WTC11 (cell line): ENCODE measurements at regions not wholly inside any gene's neighbourhood (a gene's known extent, or its start where the extent isn't known, plus 50 kb on each side); places are given as distances from the start of the nearest gene placed in this dataset.

ENCODE experiments used
- ATAC-seq: fragments of 200-7000 bp; cut with Tn5 transposase; 2 replicates; pipeline ENCODE4 v1.10.0; 2021; ENCODE audit warnings: mild to moderate bottlenecking, moderate library complexity
- CTCF ChIA-PET: fragments of 300-600 bp; sonication (Branson Sonifier 250); formaldehyde crosslinking; loops from one replicate; lab custom pipeline; 2021; ENCODE audit warnings: antibody characterized with exemption; lab: Charles Lee
- POLR2A ChIA-PET: fragments of 350-600 bp; sonication (Branson Sonifier 250); formaldehyde crosslinking; loops from one replicate; lab custom pipeline; 2021; ENCODE audit warnings: antibody characterized with exemption; lab: Charles Lee
- DNase-seq: peaks from one replicate; pipeline ENCODE4 v3.0.0; 2021; ENCODE audit warnings: low spot score
- H3K27ac Mint-ChIP-seq: 2 replicates; pipeline ENCODE4 v1.8.0; 2021; ENCODE audit warnings: mixed read lengths
- H3K27me3 Mint-ChIP-seq: 2 replicates; pipeline ENCODE4 v1.8.0; 2021; ENCODE audit warnings: low read depth, mild to moderate bottlenecking, moderate library complexity, mixed read lengths
- H3K36me3 Mint-ChIP-seq: 2 replicates; pipeline ENCODE4 v1.8.0; 2021; ENCODE audit warnings: mixed read lengths
- H3K4me1 Mint-ChIP-seq: 2 replicates; pipeline ENCODE4 v1.8.0; 2022; ENCODE audit warnings: mixed read lengths
- H3K4me3 Mint-ChIP-seq: 2 replicates; pipeline ENCODE4 v1.8.0; 2021; ENCODE audit warnings: mild to moderate bottlenecking, moderate library complexity, mixed read lengths
- H3K9me3 Mint-ChIP-seq: 2 replicates; pipeline ENCODE4 v1.8.0; 2021; ENCODE audit warnings: mixed read lengths
- E2F1 ChIP-seq: sonication (generic); formaldehyde crosslinking; IDR thresholded peaks from 2 replicates; pipeline ENCODE4 v1.8.0; 2022; ENCODE audit warnings: mild to moderate bottlenecking, missing genetic modification reagents
- ELF4 ChIP-seq: sonication (generic); formaldehyde crosslinking; IDR thresholded peaks from 2 replicates; pipeline ENCODE4 v1.8.1; 2022; ENCODE audit warnings: low read depth, mild to moderate bottlenecking, moderate library complexity, missing genetic modification reagents
- ERG ChIP-seq: fragments of 250-450 bp; sonication (Bioruptor Pico); IDR thresholded peaks from 2 replicates; pipeline ENCODE4 v1.8.0; 2021; ENCODE audit warnings: mild to moderate bottlenecking
- FOXK1 ChIP-seq: sonication (generic); formaldehyde crosslinking; IDR thresholded peaks from 2 replicates; pipeline ENCODE4 v1.8.0; 2022; ENCODE audit warnings: mild to moderate bottlenecking, moderate library complexity, missing genetic modification reagents
- NFATC4 ChIP-seq: fragments of 250-450 bp; sonication (Bioruptor Pico); IDR thresholded peaks from 2 replicates; pipeline ENCODE4 v1.9.0; 2021; ENCODE audit warnings: mild to moderate bottlenecking
- NFE2L1 ChIP-seq: sonication (generic); formaldehyde crosslinking; IDR thresholded peaks from 2 replicates; pipeline ENCODE4 v1.8.1; 2023; ENCODE audit warnings: missing genetic modification reagents
- NR2C2 ChIP-seq: sonication (generic); formaldehyde crosslinking; IDR thresholded peaks from 2 replicates; pipeline ENCODE4 v1.8.0; 2022; ENCODE audit warnings: mild to moderate bottlenecking, missing genetic modification reagents
- ZNF138 ChIP-seq: sonication (generic); formaldehyde crosslinking; conservative IDR thresholded peaks from 2 replicates; pipeline ENCODE4 v1.8.1; 2022; ENCODE audit warnings: mild to moderate bottlenecking, moderate library complexity, missing genetic modification reagents
- ZNF396 ChIP-seq: fragments of 250-450 bp; sonication (Bioruptor Pico); IDR thresholded peaks from 2 replicates; pipeline ENCODE4 v1.8.0; 2021; ENCODE audit warnings: mild to moderate bottlenecking, moderate library complexity, borderline replicate concordance
- TF ChIP-seq, protein P1 (sequence below): sonication (generic); formaldehyde crosslinking; IDR thresholded peaks from 2 replicates; pipeline ENCODE4 v1.8.1; 2023; ENCODE audit warnings: mild to moderate bottlenecking, missing genetic modification reagents, borderline replicate concordance
- TF ChIP-seq, protein P2 (sequence below): fragments of 250-450 bp; sonication (Bioruptor Pico); IDR thresholded peaks from 2 replicates; pipeline ENCODE4 v1.9.0; 2021; ENCODE audit warnings: mild to moderate bottlenecking, borderline replicate concordance
- TF ChIP-seq, protein P3 (sequence below): sonication (generic); formaldehyde crosslinking; IDR thresholded peaks from 2 replicates; pipeline ENCODE4 v1.8.0; 2022; ENCODE audit warnings: missing genetic modification reagents
- TF ChIP-seq, protein P4 (sequence below): fragments of 250-450 bp; sonication (Bioruptor Pico); IDR thresholded peaks from 2 replicates; pipeline ENCODE4 v2.1.2; 2022; ENCODE audit warnings: mild to moderate bottlenecking, moderate library complexity
- TF ChIP-seq, protein P5 (sequence below): sonication (generic); formaldehyde crosslinking; IDR thresholded peaks from 2 replicates; pipeline ENCODE4 v1.8.1; 2023; ENCODE audit warnings: mild to moderate bottlenecking, missing genetic modification reagents

- TF ChIP-seq, protein P1, sequence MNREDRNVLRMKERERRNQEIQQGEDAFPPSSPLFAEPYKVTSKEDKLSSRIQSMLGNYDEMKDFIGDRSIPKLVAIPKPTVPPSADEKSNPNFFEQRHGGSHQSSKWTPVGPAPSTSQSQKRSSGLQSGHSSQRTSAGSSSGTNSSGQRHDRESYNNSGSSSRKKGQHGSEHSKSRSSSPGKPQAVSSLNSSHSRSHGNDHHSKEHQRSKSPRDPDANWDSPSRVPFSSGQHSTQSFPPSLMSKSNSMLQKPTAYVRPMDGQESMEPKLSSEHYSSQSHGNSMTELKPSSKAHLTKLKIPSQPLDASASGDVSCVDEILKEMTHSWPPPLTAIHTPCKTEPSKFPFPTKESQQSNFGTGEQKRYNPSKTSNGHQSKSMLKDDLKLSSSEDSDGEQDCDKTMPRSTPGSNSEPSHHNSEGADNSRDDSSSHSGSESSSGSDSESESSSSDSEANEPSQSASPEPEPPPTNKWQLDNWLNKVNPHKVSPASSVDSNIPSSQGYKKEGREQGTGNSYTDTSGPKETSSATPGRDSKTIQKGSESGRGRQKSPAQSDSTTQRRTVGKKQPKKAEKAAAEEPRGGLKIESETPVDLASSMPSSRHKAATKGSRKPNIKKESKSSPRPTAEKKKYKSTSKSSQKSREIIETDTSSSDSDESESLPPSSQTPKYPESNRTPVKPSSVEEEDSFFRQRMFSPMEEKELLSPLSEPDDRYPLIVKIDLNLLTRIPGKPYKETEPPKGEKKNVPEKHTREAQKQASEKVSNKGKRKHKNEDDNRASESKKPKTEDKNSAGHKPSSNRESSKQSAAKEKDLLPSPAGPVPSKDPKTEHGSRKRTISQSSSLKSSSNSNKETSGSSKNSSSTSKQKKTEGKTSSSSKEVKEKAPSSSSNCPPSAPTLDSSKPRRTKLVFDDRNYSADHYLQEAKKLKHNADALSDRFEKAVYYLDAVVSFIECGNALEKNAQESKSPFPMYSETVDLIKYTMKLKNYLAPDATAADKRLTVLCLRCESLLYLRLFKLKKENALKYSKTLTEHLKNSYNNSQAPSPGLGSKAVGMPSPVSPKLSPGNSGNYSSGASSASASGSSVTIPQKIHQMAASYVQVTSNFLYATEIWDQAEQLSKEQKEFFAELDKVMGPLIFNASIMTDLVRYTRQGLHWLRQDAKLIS (CRISPR knock-in tag): no peak
- TF ChIP-seq ERG (CRISPR knock-in tag): no peak
- no peak for TF ChIP-seq ZNF138 (CRISPR knock-in tag)
- TF ChIP-seq, protein P2, sequence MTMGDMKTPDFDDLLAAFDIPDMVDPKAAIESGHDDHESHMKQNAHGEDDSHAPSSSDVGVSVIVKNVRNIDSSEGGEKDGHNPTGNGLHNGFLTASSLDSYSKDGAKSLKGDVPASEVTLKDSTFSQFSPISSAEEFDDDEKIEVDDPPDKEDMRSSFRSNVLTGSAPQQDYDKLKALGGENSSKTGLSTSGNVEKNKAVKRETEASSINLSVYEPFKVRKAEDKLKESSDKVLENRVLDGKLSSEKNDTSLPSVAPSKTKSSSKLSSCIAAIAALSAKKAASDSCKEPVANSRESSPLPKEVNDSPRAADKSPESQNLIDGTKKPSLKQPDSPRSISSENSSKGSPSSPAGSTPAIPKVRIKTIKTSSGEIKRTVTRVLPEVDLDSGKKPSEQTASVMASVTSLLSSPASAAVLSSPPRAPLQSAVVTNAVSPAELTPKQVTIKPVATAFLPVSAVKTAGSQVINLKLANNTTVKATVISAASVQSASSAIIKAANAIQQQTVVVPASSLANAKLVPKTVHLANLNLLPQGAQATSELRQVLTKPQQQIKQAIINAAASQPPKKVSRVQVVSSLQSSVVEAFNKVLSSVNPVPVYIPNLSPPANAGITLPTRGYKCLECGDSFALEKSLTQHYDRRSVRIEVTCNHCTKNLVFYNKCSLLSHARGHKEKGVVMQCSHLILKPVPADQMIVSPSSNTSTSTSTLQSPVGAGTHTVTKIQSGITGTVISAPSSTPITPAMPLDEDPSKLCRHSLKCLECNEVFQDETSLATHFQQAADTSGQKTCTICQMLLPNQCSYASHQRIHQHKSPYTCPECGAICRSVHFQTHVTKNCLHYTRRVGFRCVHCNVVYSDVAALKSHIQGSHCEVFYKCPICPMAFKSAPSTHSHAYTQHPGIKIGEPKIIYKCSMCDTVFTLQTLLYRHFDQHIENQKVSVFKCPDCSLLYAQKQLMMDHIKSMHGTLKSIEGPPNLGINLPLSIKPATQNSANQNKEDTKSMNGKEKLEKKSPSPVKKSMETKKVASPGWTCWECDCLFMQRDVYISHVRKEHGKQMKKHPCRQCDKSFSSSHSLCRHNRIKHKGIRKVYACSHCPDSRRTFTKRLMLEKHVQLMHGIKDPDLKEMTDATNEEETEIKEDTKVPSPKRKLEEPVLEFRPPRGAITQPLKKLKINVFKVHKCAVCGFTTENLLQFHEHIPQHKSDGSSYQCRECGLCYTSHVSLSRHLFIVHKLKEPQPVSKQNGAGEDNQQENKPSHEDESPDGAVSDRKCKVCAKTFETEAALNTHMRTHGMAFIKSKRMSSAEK (CRISPR knock-in tag): no peak
- TF ChIP-seq, protein P3, sequence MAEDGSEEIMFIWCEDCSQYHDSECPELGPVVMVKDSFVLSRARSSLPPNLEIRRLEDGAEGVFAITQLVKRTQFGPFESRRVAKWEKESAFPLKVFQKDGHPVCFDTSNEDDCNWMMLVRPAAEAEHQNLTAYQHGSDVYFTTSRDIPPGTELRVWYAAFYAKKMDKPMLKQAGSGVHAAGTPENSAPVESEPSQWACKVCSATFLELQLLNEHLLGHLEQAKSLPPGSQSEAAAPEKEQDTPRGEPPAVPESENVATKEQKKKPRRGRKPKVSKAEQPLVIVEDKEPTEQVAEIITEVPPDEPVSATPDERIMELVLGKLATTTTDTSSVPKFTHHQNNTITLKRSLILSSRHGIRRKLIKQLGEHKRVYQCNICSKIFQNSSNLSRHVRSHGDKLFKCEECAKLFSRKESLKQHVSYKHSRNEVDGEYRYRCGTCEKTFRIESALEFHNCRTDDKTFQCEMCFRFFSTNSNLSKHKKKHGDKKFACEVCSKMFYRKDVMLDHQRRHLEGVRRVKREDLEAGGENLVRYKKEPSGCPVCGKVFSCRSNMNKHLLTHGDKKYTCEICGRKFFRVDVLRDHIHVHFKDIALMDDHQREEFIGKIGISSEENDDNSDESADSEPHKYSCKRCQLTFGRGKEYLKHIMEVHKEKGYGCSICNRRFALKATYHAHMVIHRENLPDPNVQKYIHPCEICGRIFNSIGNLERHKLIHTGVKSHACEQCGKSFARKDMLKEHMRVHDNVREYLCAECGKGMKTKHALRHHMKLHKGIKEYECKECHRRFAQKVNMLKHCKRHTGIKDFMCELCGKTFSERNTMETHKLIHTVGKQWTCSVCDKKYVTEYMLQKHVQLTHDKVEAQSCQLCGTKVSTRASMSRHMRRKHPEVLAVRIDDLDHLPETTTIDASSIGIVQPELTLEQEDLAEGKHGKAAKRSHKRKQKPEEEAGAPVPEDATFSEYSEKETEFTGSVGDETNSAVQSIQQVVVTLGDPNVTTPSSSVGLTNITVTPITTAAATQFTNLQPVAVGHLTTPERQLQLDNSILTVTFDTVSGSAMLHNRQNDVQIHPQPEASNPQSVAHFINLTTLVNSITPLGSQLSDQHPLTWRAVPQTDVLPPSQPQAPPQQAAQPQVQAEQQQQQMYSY: no peak
- no peak for TF ChIP-seq ZNF396
- TF ChIP-seq, protein P4, sequence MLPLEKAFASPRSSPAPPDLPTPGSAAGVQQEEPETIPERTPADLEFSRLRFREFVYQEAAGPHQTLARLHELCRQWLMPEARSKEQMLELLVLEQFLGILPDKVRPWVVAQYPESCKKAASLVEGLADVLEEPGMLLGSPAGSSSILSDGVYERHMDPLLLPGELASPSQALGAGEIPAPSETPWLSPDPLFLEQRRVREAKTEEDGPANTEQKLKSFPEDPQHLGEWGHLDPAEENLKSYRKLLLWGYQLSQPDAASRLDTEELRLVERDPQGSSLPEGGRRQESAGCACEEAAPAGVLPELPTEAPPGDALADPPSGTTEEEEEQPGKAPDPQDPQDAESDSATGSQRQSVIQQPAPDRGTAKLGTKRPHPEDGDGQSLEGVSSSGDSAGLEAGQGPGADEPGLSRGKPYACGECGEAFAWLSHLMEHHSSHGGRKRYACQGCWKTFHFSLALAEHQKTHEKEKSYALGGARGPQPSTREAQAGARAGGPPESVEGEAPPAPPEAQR: no peak
These were observed 56.9 kb upstream of the NRIP1 start (continued) for GRCh38 chr21:15121655-15122120.

DNA sequence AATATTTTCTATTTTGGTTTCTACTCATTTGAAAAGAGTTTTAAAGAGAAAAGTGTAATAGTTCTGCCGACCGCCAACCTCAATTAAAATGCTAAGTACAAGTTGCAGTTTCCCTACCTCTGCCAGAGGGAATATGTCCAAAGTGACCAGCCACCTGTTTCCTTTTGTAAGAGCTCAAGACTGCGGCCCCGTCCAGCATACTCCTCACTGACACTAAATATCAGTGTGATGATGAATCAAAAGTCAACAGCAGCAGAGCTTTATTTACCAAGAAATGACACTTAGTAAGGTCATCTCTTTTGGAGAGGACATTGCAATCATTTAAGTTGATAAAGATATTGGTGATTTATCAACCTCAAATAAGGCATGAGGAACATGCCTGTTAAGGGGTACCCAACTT is 57.4 kb upstream of the NRIP1 start:
- CTCF ChIA-PET: interaction anchor here (0.7 to 1.3 kb wide), 4 partner anchors 18 to 431 kb away, joined by 3 to 4 read pairs (median 4); no protein-coding TSS in a partner anchor
- POLR2A ChIA-PET: interaction anchor here (1.2 kb wide), 1 partner anchor 18 kb away, joined by 4 read pairs; no protein-coding TSS in a partner anchor
- no peaks in the 10 kb centered on the region for H3K27me3 Mint-ChIP-seq
- ATAC-seq (no peak), DNase-seq (no peak)
- H3K4me3 Mint-ChIP-seq: no peak overlapping the region
- H3K36me3 Mint-ChIP-seq: no peaks in the 10 kb centered on the region
- no peak overlapping the region for H3K27ac Mint-ChIP-seq
- peaks cover 30% of the 10 kb centered on the region for H3K4me1 Mint-ChIP-seq
- no peaks in the 10 kb centered on the region for H3K9me3 Mint-ChIP-seq
- TF ChIP-seq NFATC4 (CRISPR knock-in tag): no peak
- TF ChIP-seq, protein P5, sequence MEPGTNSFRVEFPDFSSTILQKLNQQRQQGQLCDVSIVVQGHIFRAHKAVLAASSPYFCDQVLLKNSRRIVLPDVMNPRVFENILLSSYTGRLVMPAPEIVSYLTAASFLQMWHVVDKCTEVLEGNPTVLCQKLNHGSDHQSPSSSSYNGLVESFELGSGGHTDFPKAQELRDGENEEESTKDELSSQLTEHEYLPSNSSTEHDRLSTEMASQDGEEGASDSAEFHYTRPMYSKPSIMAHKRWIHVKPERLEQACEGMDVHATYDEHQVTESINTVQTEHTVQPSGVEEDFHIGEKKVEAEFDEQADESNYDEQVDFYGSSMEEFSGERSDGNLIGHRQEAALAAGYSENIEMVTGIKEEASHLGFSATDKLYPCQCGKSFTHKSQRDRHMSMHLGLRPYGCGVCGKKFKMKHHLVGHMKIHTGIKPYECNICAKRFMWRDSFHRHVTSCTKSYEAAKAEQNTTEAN (CRISPR knock-in tag): no peak
- TF ChIP-seq ZNF396: no peak
- TF ChIP-seq NFE2L1 (CRISPR knock-in tag): no peak
- TF ChIP-seq, protein P3: no peak
- TF ChIP-seq NR2C2 (CRISPR knock-in tag): no peak
- no peak for TF ChIP-seq E2F1 (CRISPR knock-in tag)
- no peak for TF ChIP-seq ELF4 (CRISPR knock-in tag)
- no peak for TF ChIP-seq FOXK1 (CRISPR knock-in tag)
